ENCODE measurements at regions not wholly inside any gene's neighbourhood (a gene's known extent, or its start where the extent isn't known, plus 50 kb on each side); places are given as distances from the start of the nearest gene placed in this dataset.

GRCh38 chr13:57925751-57926150 is 294.2 kb downstream of the PCDH17 start (continued):
- no peak for TF ChIP-seq IRF5 (IDR thresholded peaks at IDR 0.05; ENCODE audit: borderline replicate concordance)
- TF ChIP-seq SKIL (IDR thresholded peaks at IDR 0.05; ENCODE audit: low read depth, poor library complexity, severe bottlenecking), result no peak
- TF ChIP-seq SPI1 (IDR thresholded peaks at IDR 0.05; ENCODE audit: borderline replicate concordance, insufficient read depth, low read depth, low read length), result no peak
- no peak for TF ChIP-seq CBFB (IDR thresholded peaks at IDR 0.05; ENCODE audit: low read depth)

- RAD21 ChIA-PET (ENCODE audit: unreplicated experiment), result no interaction called here
- ATAC-seq, result no peak
- no peaks in the 10 kb centered on the region for H3K9me3 ChIP-seq (replicated peaks; ENCODE audit: control insufficient read depth, insufficient read depth, low read length)
Observed at GRCh38 chr13:57932061-57932460, 300.5 kb downstream of the PCDH17 start.

More at GRCh38 chr13:57932061-57932460, 300.5 kb downstream of the PCDH17 start:
- in situ Hi-C loops (cut with MboI), result no loop called here
- no peaks in the 10 kb centered on the region for H3K36me3 ChIP-seq (ENCODE audit: control insufficient read depth in 2 of 2, insufficient read depth in 2 of 2, low read length in 1 of 2)
- no peak overlapping the region for H3K9ac ChIP-seq (ENCODE audit: control insufficient read depth, insufficient read depth, low read length)
- no peak overlapping the region for H3K4me3 ChIP-seq
- no peak for TF ChIP-seq SP1 (IDR thresholded peaks at IDR 0.05; ENCODE audit: low read depth, low read length)
- no peak for TF ChIP-seq MXI1 (IDR thresholded peaks at IDR 0.05; ENCODE audit: low read depth, low read length)
- no peak for TF ChIP-seq LARP7 (IDR thresholded peaks at IDR 0.05)
- no peak for TF ChIP-seq NKRF (conservative IDR thresholded peaks at IDR 0.05)
- no peak for TF ChIP-seq NBN (IDR thresholded peaks at IDR 0.05)
- ChIA-PET SMC1A (ENCODE audit: uncharacterized antibody, unreplicated experiment) (interaction anchor here (0.7 to 1.4 kb wide), 2 partner anchors 17 to 376 kb away, joined by 3 read pairs; no protein-coding TSS in a partner anchor), CTCF (no interaction called here), POLR2A (no interaction called here)
- H4K20me1 ChIP-seq (ENCODE audit: control insufficient read depth, insufficient read depth), result no peaks in the 10 kb centered on the region
- H2AFZ ChIP-seq (ENCODE audit: control insufficient read depth, low read depth, low read length), result no peak overlapping the region
- FAIRE-seq (no peak), DNase-seq (ENCODE audit: low read depth, low spot score) (no peak)
- H3K27ac ChIP-seq (ENCODE audit: control insufficient read depth, insufficient read depth), result no peak overlapping the region
- H3K4me1 ChIP-seq (ENCODE audit: control insufficient read depth, insufficient read depth, low read length), result no peaks in the 10 kb centered on the region
- 0% methylated on average over 1 of the region's 1 CpG for WGBS (ENCODE audit: insufficient coverage, insufficient replicate concordance, low lambda C conversion rate, missing lambda C conversion rate)
- H3K79me2 ChIP-seq (ENCODE audit: control insufficient read depth, insufficient read depth, low read length), result no peaks in the 10 kb centered on the region
- no peaks in the 10 kb centered on the region for H3K27me3 ChIP-seq (replicated peaks in 1 of 2; ENCODE audit: control insufficient read depth in 2 of 2, insufficient read depth in 2 of 2, low read length in 1 of 2)
- H3K4me2 ChIP-seq (ENCODE audit: control insufficient read depth, insufficient read depth), result no peak overlapping the region
- intact Hi-C loops (cut with micrococcal nuclease; ENCODE audit: unreplicated experiment), result no loop called here
- BruUV-seq (replicated peaks), result no TSS peak
